T1000 (cell line): ENCODE measurements at regions not wholly inside any gene's neighbourhood (a gene's known extent, or its start where the extent isn't known, plus 50 kb on each side); places are given as distances from the start of the nearest gene placed in this dataset.
"Not testable (repeated sequence)": the region's sequence is repeated elsewhere in the genome, so short reads cannot be mapped to it uniquely, and the experiment has no call there.

Source experiments
- DNase-seq: peaks from one replicate; lab custom pipeline; 2025; ENCODE audit warnings: mixed read lengths; lab: John Stamatoyannopoulos, UW

GRCh38 chr7:36065563-36066342 lies 87.3 kb upstream of the EEPD1 start:
- not testable (repeated sequence) for DNase-seq

GRCh38 chr7:36066343-36066664 lies 86.8 kb upstream of the EEPD1 start:
- DNase-seq, result no peak

- DNase-seq, result no peak
Observed at GRCh38 chr7:36070230-36070629, 82.8 kb upstream of the EEPD1 start.

GRCh38 chr7:36071605-36072004 lies 81.4 kb upstream of the EEPD1 start:
- DNase-seq, result no peak

- no peak for DNase-seq
Observed at GRCh38 chr7:36072620-36073019, 80.4 kb upstream of the EEPD1 start.

GRCh38 chr7:36075561-36075960 lies 77.5 kb upstream of the EEPD1 start:
- no peak for DNase-seq

- DNase-seq, result no peak
Observed at GRCh38 chr7:36076074-36076473, 77.0 kb upstream of the EEPD1 start.

GRCh38 chr7:36078816-36079360 lies 74.2 kb upstream of the EEPD1 start:
- no peak for DNase-seq

GRCh38 chr7:36079446-36080025 lies 73.5 kb upstream of the EEPD1 start:
- no peak for DNase-seq

GRCh38 chr7:36080843-36081242 lies 72.2 kb upstream of the EEPD1 start:
- no peak for DNase-seq

GRCh38 chr7:36082216-36082615 lies 70.8 kb upstream of the EEPD1 start:
- DNase-seq, result no peak

GRCh38 chr7:36082910-36083309 lies 70.1 kb upstream of the EEPD1 start:
- no peak for DNase-seq

- DNase-seq, result no peak
Observed at GRCh38 chr7:36083626-36084380, 69.3 kb upstream of the EEPD1 start.

- DNase-seq, result no peak
Observed at GRCh38 chr7:36084485-36085091, 68.5 kb upstream of the EEPD1 start.

GRCh38 chr7:36085096-36085495 lies 68.0 kb upstream of the EEPD1 start:
- DNase-seq, result no peak

- no peak for DNase-seq
Observed at GRCh38 chr7:36086571-36086970, 66.5 kb upstream of the EEPD1 start.

- no peak for DNase-seq
Observed at GRCh38 chr7:36088553-36088952, 64.5 kb upstream of the EEPD1 start.

GRCh38 chr7:36088966-36089365 lies 64.1 kb upstream of the EEPD1 start:
- DNase-seq, result no peak

- no peak for DNase-seq
Observed at GRCh38 chr7:36090976-36091873, 61.8 kb upstream of the EEPD1 start.

- no peak for DNase-seq
Observed at GRCh38 chr7:36091874-36092176, 61.2 kb upstream of the EEPD1 start.

- DNase-seq, result no peak
Observed at GRCh38 chr7:36092221-36092771, 60.8 kb upstream of the EEPD1 start.
